Muscle layer of colon (tissue), 2 donors: ENCODE measurements at regions not wholly inside any gene's neighbourhood (a gene's known extent, or its start where the extent isn't known, plus 50 kb on each side); places are given as distances from the start of the nearest gene placed in this dataset.
"Not testable (repeated sequence)": the region's sequence is repeated elsewhere in the genome, so short reads cannot be mapped to it uniquely, and the experiment has no call there.

ENCODE experiments used
- H3K27ac ChIP-seq: one replicate; pipeline ENCODE4 v1.7.0; 2013; ENCODE audit warnings: low read depth, mild to moderate bottlenecking, low read length, moderate library complexity
- H3K27me3 ChIP-seq, 2 donors: one replicate each; pipeline ENCODE4 v1.7.0; 2013; ENCODE audit warnings: low read length in 2 of 2, mild to moderate bottlenecking in 2 of 2; ENCODE audit not compliant: insufficient read depth in 2 of 2, control insufficient read depth in 1 of 2
- H3K36me3 ChIP-seq: one replicate; pipeline ENCODE4 v1.7.0; 2013; ENCODE audit warnings: mild to moderate bottlenecking, low read length; ENCODE audit not compliant: insufficient read depth
- H3K4me1 ChIP-seq: one replicate; pipeline ENCODE4 v1.7.0; 2013; ENCODE audit warnings: mild to moderate bottlenecking, low read length; ENCODE audit not compliant: insufficient read depth
- H3K4me3 ChIP-seq, 2 donors: one replicate each; pipeline ENCODE4 v1.7.0; 2013; ENCODE audit warnings: low read length in 2 of 2, low read depth in 1 of 2, mild to moderate bottlenecking in 1 of 2, moderate library complexity in 1 of 2
- H3K9ac ChIP-seq: one replicate; pipeline ENCODE4 v1.7.0; 2013; ENCODE audit warnings: low read length
- H3K9me3 ChIP-seq: one replicate; pipeline ENCODE4 v1.7.0; 2013; ENCODE audit warnings: mild to moderate bottlenecking, low read length
- donor health status: abdominal sarcoma.
- donor health status: Adenocarcinoma of cecum.

GRCh38 chr7:32779895-32780294, 111.7 kb downstream of the KBTBD2 start:
- not testable (repeated sequence) for H3K4me3 ChIP-seq, H3K27me3 ChIP-seq, H3K27ac ChIP-seq, H3K9me3 ChIP-seq, H3K36me3 ChIP-seq, H3K9ac ChIP-seq, H3K4me1 ChIP-seq

DNA sequence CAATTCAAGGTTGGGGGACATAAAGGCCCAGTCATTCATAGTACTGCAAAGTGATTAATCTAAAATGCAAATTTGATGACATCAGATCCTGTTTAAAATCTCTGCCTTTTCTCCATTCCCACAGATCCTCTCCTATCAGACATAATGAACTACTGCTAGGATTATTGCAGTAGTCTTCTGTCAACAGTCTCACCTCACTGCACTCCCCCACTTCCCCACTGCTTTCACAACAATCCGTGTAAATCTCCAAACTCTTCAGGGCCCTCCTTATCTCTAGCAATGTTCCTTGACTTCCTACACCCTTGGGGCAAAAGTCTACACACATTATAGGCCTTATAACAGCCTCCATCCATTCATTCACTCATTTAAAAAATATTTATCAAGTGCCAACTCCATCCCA, 112.4 kb downstream of the KBTBD2 start:
- H3K9ac ChIP-seq: no peak overlapping the region
- H3K4me1 ChIP-seq: no peaks in the 10 kb centered on the region
- no peak overlapping the region for H3K4me3 ChIP-seq
- H3K9me3 ChIP-seq: no peaks in the 10 kb centered on the region
- H3K27ac ChIP-seq: no peak overlapping the region
- H3K36me3 ChIP-seq: no peaks in the 10 kb centered on the region
- H3K27me3 ChIP-seq: no peaks in the 10 kb centered on the region

DNA sequence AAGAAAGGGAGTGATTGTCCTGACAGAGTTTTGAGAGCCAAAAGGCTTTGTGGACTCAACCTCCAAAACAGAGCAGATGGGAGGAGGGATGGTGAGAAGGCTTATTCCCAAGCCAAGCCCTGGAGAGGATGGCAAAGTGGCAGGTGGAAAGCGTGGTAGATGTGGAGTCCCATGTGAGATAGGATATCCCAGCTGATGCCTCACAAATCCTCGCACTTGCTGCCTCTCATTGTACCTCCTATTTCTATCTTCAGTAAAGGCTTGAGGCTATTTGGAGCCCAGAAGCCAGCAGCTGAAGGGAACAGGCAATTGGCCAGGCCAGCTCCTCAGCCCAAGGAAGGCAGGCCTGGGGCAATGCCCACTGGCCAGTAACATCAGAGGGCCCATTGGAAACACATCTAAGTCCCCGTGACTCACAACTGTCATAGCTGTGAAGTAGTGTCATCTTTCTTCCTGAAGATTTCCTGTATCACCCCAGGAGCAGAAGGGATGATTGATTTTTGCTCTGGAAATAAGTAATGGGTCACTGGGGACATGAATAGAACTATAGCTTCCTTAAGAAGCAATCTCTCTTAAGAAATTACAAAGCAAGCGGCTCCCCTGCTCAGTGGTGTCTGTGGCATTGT, 114.4 kb downstream of the KBTBD2 start:
- H3K9ac ChIP-seq, H3K4me1 ChIP-seq, H3K27ac ChIP-seq, H3K36me3 ChIP-seq, H3K4me3 ChIP-seq, H3K27me3 ChIP-seq, H3K9me3 ChIP-seq: not testable (repeated sequence)

GRCh38 chr7:32776318-32776717, 115.2 kb downstream of the KBTBD2 start:
- H3K4me1 ChIP-seq, H3K9me3 ChIP-seq, H3K27ac ChIP-seq, H3K36me3 ChIP-seq, H3K4me3 ChIP-seq, H3K27me3 ChIP-seq, H3K9ac ChIP-seq: not testable (repeated sequence)

- not testable (repeated sequence) for H3K9me3 ChIP-seq, H3K36me3 ChIP-seq, H3K4me3 ChIP-seq, H3K9ac ChIP-seq, H3K27ac ChIP-seq, H3K27me3 ChIP-seq, H3K4me1 ChIP-seq
These were observed 115.8 kb downstream of the KBTBD2 start for GRCh38 chr7:32775809-32776208.

DNA sequence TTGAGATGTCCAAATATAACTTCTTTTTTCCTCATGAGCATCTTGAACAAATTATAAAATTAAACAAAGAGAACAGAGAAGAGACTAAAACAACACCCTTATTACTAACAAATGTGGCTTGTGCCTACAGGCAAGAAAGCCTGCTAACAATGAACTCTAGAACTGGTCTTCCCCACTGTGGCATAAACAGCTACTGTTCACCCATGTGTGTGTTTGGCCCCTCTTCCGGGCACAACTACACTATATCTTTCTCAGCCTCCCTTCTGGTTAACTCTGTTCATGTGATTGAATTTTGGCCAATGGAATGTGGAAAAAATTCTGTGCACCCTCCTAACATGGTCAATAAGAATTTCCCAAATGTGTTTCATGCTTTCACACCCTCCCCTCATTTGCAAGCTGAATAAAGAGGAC, 117.0 kb downstream of the KBTBD2 start:
- Histone ChIP-seq H3K36me3 (no peaks in the 10 kb centered on the region), H3K27ac (no peak overlapping the region), H3K4me1 (no peaks in the 10 kb centered on the region), H3K9ac (no peak overlapping the region), H3K9me3 (no peaks in the 10 kb centered on the region), H3K27me3 (no peaks in the 10 kb centered on the region), H3K4me3 (no peak overlapping the region)

DNA sequence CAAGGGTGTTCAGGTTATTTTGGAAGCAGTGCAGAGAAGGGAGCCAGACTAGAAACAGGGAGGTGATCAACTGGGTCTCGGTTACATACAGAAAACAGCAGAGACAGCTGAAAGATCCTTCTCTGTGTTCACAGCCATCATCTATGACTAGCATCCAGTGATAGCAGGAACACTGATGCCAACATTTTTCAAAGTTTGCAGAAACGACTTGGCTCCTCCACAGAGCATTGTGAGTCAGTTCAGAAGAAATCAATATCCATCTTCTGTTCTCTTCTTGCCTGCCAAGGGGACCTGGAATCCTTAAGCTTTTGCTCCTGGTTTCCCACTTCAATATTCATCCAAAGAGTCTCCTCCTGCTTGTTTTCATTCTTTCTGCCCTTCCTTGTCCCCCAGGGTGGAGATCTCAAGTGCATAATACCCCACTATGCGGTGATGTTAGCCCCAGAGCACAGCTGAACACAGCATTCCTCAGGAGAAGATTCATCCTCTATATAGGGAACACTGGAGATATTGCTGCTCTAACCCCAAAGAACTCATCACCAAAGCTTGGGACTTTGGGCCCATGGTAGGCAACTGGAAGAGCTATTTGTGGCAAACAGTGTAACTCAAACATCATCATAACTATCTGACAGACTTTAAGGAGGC, 122.6 kb downstream of the KBTBD2 start:
- H3K9me3 ChIP-seq, H3K4me1 ChIP-seq, H3K4me3 ChIP-seq, H3K9ac ChIP-seq, H3K27me3 ChIP-seq, H3K36me3 ChIP-seq, H3K27ac ChIP-seq: not testable (repeated sequence)

DNA sequence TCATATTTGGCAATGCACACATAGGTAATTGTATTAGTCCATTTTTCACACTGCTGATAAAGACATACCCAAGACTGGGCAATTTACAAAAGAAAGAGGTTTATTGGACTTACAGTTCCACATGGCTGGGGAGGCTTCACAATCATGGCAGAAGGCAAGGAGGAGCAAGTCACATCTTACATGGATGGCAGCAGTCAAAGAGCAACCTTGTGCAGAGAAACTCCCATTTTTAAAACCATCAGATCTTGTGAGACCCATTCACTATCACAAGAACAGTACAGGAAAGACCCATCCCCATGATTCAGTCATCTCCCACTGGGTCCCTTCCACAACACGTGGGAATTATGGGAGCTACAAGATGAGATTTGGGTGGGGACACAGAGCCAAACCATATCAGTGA, 123.2 kb downstream of the KBTBD2 start:
- H3K36me3 ChIP-seq, H3K9me3 ChIP-seq, H3K27me3 ChIP-seq, H3K4me1 ChIP-seq, H3K4me3 ChIP-seq, H3K9ac ChIP-seq, H3K27ac ChIP-seq: not testable (repeated sequence)

DNA sequence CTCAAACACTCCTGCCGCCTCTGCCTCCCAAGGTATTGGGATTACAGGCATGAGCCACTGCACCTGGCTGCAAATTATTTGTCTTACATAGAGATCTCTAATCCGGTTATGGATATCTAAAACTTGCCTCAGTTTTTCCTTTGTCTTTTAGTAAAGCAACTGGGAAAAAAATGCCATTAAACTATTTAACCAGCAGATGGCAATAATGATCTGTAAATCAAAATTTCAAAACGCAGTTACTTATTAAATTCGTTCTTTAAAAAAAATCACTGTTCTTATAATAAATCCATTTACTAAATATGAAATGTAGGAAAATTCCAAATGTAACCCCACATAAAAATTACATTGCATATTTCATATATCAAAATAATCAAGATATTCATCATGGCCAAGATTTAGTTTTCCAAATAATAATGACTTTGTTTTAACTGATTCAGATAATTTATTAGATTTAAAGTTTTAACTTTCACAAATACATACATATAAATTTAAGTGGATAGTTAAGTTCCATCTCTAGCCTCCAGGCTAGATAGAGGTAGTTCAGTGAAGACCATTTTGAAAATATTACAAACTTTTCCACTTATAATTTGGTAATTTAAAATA, 125.8 kb downstream of the KBTBD2 start:
- not testable (repeated sequence) for H3K9me3 ChIP-seq, H3K27me3 ChIP-seq, H3K36me3 ChIP-seq, H3K27ac ChIP-seq, H3K4me1 ChIP-seq, H3K4me3 ChIP-seq, H3K9ac ChIP-seq

- no peaks in the 10 kb centered on the region for H3K36me3 ChIP-seq
- no peaks in the 10 kb centered on the region for H3K9me3 ChIP-seq
- H3K27me3 ChIP-seq: no peaks in the 10 kb centered on the region
- H3K4me3 ChIP-seq: no peak overlapping the region
- no peaks in the 10 kb centered on the region for H3K4me1 ChIP-seq
- no peak overlapping the region for H3K9ac ChIP-seq
- no peak overlapping the region for H3K27ac ChIP-seq
These were observed 126.4 kb downstream of the KBTBD2 start for GRCh38 chr7:32765185-32765584.

DNA sequence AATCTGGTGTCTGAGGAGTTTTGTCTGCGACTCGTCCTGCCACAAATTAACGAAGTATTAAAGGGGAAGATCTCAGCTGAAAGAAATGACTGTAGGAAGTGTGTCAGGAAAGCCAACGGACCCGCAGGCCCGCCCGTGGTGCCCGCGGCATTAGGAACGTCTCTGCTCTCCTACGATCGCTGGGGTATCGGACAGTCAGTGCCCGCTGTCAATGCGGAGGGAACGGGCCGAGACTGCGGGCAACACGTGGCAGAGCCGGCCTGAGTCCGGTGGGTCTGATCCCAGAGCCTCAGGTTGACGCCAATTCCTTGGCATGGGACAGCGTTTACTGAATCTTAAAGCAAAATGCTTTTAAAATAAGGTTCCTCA, 128.7 kb downstream of the KBTBD2 start:
- H3K4me3 ChIP-seq: no peak overlapping the region
- no peaks in the 10 kb centered on the region for H3K4me1 ChIP-seq
- H3K9ac ChIP-seq: no peak overlapping the region
- no peak overlapping the region for H3K27ac ChIP-seq
- H3K27me3 ChIP-seq: no peaks in the 10 kb centered on the region
- H3K36me3 ChIP-seq: no peaks in the 10 kb centered on the region
- H3K9me3 ChIP-seq: no peaks in the 10 kb centered on the region
